OCI-M1 (cell line): ENCODE measurements at regions not wholly inside any gene's neighbourhood (a gene's known extent, or its start where the extent isn't known, plus 50 kb on each side); places are given as distances from the start of the nearest gene placed in this dataset.
A peak's percentile ranks its signal among the peaks of the same experiment; 100 is the strongest.

ENCODE experiments used
- DNase-seq: peaks from one replicate; lab custom pipeline; 2025; lab: John Stamatoyannopoulos, UW

DNA sequence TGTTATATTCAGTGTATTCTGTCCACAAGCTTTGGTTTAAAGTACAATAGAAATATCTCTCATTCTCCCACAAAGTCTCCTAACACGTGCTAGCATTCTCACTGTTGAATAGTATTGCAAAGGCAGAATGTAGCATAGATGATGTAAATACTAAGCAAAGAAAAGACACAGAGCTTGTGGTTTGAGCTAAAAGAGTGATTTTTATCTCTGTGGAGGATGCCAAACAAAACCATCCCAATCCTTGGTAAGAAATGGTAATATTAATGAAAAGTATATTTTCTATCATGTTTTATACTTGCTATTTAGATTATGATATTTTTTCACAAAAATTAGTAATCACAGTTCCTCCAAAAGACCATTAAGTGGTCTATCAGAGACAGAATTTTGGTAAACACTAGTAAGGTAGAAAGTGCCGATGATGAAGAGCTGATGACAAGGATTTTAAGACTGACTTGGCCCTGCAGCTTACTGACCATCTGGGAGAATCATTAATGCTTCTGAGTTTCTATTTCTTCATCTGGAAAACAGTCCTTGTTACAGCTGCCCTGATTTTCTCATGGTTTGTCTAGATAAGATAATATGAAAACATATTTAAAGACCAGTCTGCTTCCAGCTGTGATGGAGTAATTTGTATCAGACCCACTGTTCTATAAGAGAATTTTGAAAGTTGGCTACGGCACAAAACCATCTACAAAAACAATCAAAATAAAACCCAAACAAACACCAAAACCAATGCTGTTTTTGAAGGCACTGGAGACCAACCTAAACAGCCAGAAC lies 510.2 kb downstream of the SPATA31D1 start:
- no peak for DNase-seq

DNA sequence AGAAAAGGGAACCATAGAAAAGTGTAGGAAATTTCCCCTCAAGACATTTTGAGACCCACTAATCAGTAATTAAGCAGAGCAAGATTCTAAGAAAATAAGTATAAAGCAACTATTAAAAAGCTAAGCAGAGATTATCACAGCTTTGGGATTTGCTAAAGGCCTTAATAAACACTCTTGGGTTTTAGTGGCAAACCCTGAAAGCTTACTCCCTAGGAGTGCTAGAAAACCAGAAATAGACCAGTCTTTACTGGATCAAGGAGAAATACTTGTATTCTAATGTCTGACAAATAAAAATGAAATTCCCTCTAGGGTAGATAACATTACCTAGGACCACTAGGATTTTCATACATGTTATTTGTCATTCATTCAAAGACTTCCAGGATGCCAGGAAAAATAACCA lies 510.8 kb downstream of the SPATA31D1 start:
- DNase-seq: no peak

DNA sequence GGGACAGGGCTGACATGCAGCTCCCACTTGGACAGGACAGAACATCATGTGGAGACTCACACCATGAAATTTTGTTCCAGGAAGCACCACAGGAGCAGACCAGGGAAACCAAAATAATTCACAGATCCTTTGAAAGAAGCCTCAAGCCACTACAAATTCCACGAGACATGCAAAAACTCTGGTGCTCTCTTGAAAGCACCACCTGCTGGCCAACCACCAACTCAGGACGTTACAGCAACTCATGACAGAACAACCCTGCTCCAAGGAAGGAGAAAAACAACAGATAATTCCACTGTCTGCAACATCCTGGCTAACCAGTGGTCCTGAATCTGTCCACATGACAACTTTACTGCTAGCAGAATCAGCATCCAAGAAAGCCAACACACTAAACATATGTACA lies 516.0 kb downstream of the SPATA31D1 start:
- no peak for DNase-seq

DNA sequence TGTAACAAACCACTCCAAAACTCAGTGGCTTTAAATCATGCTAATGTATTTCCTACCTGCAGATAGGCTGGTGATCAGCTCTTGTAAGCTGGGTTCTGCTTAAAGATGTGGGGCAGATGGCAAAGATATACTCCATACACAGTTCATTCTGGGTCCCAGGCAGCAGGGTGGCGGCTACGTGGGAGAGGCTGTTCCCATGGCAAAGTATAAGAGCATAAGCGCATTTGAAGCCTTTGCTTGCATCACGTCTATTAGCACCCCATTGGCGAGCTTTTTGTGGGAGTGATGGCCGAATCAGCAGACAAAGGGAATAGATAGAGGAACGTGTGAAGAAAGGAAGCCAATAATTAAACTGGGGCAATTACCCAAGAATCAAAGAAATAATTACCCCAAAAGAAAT lies 523.1 kb downstream of the SPATA31D1 start:
- no peak for DNase-seq

DNA sequence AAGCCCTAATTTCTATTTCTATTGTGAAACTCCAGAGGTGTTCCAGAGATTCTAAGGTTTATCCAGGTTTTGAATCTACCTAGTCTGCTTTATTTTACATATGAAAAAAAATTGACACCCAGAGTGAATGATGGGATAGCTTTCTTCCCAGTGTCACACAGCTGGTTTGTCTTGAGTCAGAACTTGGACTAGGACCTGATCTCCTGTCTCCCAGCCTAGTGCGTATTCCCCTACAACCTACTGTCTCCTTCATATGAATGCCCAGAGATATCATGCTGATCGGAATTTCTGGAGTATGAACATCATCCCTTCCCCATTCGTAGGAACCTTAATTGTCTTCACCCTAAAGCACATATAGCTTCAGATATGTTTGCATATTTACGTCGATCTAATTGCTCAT lies 524.2 kb downstream of the SPATA31D1 start:
- no peak for DNase-seq

DNA sequence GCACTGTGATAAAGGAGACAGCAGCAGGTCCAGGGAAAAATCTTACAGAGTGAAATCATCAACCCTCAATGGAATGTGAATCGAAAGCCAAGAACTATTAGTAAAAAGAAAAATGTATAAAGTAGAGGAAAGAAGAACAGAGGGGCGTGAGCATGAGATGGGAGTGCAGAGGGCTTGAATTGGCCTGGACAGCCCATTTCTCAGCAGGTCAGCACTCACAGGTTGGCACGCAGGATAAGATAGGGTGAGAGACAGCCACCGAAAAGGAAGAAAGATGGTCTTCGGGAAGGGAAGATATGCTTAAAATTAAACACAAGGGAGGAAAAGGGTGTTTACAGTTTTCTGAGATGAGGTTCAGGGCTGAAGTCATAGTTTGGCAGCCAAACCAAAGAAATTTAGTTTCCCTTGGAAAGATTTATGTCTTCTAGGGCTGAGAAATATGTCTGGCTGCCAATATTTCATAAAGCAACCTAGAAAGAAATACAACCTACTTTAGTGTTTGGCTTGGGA lies 524.7 kb downstream of the SPATA31D1 start:
- DNase-seq: no peak

DNA sequence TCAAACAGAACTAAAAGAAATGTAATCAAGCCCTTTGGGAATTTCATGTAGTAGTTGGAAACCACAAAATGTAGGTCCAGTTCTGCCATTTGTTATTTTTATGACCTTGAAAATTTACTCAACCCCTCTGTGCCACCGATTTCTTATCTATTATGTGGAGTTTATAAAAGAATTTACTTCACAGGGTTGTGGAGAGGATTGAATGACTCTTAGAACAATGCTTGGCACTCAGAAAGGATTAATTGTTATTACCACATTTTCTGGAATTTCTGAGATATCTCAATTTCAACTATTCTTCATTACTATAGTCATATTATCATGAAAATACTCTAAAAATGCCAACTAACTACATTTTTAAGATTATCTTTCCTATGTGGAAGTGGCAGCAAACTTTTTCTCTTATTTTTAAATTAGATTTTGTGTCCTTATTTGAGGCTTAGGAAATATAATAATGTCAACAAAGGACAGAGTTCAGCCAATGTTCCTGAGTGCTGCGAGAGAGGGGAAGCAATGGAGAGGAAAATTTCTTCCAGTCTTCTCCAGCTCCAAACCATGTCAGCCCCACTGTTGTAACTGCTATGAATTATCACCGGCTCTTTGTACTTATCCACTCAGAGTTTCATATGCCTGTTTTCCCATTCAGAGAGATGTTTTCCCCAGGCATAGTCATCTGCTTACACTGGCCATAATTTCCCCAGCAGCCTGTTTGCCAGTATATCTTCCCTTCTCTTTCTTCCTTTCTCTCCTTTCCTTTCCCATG lies 525.6 kb downstream of the SPATA31D1 start:
- no peak for DNase-seq

DNA sequence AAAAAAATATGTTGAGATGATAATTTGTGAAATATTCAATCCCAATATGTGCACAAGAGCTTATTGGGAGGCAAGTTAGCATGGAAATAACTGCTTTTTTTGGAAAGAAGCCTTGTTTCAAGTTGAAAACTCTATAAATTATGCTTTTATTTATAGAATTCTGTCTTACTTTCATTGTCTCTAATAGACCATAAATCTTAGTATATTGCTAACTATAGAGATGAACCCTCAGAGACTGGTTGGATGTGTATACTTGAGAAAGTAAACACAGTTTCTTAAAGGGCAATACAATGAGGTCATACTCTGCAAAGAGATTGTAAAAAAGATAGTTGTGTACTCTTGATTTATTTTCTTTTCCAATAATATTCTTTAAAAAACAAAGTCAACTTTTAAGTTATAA lies 530.3 kb downstream of the SPATA31D1 start:
- no peak for DNase-seq

DNA sequence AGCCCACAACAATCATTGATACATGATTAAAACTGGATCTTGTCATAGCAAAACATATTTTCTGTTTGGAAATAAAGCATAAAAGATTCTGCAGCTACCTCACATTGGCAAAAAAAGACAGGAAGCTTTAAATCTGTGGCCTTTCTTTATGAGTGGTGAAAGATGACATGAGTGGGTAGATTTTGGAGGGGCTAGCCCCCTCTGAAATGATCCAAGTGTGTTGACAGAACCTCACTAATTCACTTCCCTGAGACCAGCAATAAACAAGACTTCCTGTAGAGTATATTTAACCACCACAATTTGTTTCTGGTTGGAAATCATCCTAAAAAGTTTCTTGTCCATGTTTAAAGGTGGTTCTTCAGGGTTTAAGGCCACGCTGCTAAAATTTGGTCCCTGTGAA lies 530.8 kb downstream of the SPATA31D1 start:
- DNase-seq: no peak

DNA sequence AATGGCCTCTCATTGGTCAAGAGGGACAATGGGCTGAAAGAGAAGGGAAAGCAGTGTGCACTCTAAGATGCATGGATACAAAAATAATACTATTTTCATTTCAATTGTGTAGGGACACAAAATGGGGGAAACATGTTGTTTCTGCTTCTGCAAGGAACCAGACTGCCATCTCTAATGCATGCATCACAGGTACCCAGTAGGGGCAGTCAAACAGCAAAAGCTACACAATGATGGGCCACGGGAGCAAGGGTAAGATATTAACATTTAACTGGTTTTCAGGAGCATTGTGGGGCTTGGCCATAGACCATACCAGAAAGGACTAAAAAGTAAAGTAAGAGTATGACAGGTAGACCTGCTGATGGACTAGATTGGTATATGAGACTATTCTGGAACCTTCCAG lies 535.8 kb downstream of the SPATA31D1 start:
- no peak for DNase-seq

DNA sequence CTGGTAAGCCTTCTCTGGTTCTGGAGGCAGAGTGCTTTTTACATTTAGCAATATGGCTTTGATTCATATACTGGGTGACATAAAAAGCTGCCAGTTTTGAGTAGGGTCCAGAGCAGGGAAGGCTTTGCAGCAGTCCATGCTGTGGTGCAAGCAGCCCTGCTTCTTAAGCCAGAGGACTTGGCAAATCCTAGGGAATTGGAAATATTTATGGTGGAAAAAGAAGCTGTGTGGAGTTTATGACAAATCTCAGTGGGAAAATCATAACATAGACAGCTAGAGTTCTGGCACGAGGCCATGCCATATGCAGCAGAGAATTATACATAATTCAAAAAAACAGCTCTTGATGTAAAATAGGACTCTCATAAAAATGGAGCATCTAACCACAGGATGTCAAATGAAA lies 536.4 kb downstream of the RASEF start:
- no peak for DNase-seq

DNA sequence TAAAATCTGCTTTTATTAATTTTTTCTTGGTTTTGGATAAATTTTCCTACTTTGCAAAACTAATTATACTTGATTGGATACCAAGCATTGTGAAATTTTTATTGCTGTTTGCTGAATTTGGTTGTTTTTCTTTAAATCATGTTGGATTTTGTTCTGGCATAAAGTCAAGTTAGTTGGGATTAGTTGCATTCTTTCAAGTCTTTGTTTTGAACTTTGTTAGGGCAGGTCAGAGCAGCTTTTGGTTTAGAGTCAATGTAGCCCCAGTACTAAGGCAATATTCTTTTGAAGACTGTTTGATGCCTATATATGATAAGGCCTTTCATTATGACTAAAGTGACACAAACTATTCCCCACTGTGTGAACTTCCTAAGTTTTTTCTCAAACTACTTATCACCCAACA lies 531.1 kb downstream of the RASEF start:
- DNase-seq: no peak

DNA sequence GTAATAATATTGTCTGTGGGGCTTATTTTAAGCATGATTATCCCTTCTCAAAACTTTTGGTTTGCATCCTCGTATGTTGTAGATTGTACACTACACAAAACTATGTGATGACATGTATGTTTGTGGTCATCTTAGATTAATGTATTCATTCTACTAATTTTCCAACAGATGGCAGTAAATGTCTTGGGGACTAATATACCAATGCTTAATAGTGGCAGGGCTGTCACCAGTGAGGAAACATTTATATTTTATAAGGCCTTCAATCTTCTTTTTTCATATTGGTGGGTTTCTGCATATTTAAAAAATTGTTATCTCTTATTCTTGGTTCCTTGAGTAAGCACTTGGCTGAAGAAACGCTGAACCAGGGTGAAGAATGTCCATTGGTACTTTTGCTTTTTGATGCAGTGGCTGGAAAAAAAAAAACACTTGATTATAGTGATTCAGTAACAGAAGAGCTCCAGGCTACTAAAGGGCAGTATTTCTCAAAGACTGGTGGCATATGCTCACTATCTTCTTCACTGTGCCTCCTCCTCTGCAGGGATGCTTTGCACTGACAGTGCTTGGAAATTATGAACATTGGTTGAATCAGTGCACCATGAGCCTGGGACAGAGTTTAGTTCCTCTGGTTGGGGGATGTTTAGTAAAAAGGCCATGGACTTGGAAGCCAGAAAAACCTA lies 530.3 kb downstream of the RASEF start:
- peak; percentile 18 for DNase-seq

DNA sequence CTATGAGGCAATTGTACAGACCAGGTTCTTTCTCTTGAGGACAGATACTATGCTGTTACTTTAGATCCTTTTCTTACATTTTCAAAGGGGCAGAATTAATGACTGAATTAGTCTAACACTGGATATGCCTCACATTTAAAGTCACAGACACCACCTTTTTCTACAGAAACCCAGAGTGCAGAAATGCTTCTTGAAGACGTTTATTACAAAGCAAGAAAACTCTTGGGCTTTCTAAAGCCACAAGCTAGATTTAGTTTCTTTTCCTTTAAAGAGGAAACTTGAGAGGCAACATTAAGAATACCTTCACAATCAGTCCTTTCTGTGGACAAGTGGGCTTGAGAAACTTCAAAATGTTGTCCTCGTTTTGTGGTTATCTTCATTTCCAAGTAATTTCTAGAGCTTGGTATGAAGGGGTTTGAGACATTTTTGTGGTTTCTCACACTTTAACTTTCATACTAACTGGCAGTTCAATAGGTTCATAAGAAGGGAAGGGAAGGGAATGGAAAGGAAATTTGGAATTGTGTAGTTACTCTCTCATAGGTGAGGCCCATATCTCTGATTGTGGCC lies 527.4 kb downstream of the RASEF start:
- DNase-seq: no peak

DNA sequence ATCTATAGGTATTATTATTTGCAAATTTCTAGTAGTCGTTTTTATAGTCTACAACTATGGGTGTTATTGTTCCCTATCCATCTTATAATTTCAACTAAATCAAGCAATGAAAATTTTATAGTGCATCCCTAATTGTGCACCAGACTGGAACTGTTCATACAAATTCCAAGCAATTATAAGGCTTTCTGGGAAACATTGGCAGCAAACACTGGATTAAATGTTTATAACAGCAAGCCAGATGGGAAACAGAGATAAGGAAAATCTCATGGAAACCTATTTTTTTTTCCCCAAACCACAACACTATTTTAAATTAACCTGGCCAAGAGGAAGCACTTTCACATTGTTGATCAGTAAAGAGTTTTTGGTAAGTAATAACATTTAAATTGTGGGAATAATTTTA lies 524.3 kb downstream of the RASEF start:
- DNase-seq: no peak

DNA sequence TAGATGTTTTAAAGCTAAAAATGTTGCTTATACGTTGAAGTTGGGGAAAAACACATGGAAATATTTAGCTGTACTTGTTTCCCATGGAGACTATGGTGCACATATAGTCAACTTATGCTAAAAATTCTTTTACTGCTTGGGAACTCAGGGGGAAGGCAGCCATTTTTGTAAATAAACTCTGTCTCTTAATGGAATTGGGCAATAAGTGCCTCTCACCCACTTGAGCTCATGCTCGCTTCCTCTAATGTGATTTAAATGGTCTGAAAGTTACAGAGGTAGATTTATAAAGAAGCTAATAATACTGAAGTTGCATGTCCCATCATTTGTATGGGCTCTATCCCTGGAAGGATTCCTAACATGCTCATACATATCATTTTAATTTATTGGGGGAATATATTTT lies 523.8 kb downstream of the RASEF start:
- no peak for DNase-seq

DNA sequence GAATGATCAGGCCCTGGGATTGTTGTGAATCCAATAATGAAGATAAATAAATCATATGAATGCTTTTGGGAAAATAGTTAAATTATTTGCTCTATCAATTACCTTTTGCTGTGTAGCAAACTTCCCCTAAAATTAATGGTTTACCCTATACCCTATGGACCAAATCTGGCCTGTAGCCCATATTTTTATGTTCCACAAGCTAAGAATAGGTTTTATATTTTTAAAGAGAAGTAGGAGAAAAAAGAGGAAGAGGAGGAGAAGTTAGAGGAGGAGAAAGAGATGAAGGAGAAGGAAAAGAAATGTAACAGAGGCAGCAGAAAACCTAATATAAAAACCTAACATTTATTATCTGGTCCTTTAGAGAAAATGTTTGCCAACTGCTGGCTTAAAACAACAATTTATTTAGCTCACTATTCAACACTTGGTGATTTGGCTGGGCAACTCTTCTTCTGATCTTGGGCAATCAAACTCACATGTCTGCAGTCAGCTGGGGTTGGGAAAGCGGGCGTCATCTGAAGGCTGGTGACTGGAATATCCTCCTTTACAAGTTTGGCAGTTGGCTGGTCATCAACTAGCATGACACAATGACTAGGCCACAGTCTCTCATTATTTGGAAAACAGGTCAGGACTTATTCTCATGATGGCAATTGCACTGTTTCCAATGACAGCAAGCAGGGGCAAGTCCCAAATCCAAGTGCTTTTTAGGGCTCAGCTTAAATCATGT lies 522.9 kb downstream of the RASEF start:
- DNase-seq: no peak

DNA sequence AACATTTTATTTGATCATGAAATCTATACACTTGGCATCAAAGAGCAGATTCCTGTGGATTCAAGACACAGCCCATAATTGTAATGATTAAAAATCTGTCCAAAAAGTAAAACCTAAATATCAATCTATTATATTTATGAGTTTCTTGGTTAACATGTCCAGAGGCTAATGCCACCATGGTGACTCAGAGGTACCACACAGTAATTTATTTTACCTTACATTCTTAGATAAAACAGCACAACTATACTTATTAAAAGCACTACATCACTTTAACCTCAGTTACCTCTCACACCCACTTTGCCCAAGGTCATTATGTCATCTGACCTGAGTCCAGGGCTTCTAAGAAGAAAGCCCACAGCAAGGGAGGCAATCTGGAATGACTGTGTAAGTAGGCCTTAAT lies 519.2 kb downstream of the RASEF start:
- no peak for DNase-seq

DNA sequence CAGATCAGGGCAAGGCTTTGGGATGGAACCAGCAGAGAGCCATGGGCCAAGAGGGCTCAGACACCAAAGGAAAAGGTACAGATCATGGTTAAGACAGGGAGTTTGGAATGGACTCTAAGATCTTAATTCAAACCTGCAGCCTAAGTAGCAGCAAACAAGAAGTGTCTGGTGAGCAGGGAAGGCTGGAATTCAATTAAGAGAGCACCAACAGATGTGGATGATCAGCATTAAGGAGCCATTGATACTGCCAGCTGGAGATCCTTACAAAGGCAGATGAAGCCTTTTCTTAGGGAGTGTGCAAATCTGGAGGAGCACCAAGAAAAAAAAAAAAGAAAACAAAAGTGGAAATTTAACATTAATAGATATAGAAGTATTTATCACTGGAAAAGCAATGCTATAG lies 516.8 kb downstream of the RASEF start:
- no peak for DNase-seq

DNA sequence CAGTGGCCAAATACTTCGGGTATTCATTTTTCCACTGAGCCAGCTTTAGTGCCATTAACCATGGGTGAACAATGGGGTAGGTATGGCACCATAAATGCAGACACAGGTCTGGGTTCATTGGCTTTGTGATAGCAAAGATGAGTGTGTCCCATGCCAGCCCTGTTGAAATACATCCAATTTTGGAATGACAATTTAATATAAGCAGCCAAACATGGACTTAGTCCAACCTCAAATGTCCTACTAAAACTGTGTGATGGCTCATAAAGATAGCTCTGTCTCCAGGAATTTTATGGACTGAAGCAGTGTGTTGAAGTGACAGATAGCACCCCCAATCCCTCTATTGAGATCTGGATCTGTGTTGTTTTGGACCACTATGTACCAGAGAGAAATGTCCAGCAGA lies 514.9 kb downstream of the RASEF start:
- no peak for DNase-seq

DNA sequence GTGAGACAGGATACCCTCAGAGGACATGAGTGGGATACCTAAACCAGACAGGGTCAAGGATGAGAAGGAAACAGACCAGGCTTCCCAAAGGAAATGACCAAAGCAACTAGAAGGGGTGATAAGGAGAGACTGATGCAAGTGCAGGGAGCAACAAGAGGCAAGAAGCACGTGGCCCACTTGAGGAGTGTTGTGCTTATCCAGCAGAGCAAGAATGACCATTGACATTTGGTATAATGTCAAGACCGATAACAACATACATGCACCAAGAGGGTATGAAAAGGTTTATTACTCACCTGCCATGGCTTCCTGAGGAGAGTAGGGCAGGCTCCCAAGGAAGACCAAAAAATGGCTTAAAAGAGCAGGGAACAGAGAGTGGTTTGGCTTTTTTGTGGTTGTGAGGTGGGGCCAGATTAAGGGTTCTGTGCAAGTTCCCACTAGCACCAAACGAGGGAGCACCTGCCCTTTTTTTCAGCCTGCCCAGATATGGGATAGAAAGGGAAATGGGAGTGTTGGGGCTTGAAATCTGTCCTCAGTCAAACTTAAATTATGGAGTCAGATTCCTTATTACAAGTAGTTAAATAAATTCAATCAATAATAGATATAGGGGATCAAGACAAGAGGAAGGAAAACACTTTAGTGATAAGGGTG lies 513.6 kb downstream of the RASEF start:
- no peak for DNase-seq
